ENCODE measurements at regions not wholly inside any gene's neighbourhood (a gene's known extent, or its start where the extent isn't known, plus 50 kb on each side); places are given as distances from the start of the nearest gene placed in this dataset.

DNA sequence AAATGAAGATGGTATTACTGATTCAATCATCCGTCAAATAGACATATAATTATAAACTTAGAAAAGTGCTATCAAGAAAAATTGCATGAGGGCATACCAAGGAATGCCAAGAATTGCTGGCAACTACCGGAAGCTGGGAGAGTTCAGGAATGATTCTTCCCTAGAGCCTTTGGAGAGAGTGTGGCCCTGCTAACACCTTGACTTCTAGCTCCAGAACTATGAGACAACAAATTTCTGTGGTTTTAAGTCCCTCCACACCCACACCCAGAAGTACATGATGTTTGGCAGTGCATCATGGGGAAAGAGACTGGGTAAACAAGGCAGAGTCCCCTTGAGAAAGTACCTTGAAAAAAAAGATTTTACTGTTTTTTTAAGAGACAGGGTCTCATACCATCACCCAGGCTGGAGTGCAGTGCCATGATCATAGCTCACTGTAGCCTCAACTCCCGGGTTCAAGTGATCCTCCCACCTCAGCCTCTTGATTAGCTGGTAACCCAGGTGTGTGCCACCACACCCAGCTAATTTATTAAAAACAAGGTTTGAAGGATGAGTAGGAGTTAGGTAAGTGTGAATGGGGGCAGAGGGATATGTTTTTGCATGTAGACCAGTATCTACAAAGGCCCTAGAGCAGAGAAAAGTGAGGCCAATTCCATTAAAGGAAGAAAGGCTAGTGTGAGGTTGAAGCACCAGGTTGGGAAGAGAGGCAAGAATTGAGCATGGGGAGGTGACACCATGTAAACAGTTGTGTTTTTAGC, 53.1 kb downstream of the GSX2 start:
- no peak for DNase-seq (ENCODE audit: low read depth)

DNA sequence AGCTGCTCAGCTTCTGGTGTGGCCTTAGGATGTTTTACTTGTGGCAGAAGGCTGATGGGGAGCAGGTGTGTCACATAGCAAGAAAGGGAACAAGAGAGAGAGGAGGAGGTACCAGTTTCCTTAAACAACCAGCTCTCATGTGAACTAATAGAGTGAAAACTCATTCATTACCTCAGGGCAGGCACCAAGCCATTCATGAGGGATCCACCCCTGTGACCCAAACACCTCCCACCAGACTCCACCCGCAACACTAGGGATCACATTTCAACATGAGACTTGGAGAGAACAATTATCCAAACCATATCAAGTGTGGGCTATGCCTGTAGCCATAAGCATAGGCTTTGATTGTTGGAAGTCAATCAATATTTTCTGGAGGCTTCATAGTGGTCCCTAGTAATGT, 56.0 kb downstream of the GSX2 start:
- no peak for DNase-seq (ENCODE audit: low read depth)

DNA sequence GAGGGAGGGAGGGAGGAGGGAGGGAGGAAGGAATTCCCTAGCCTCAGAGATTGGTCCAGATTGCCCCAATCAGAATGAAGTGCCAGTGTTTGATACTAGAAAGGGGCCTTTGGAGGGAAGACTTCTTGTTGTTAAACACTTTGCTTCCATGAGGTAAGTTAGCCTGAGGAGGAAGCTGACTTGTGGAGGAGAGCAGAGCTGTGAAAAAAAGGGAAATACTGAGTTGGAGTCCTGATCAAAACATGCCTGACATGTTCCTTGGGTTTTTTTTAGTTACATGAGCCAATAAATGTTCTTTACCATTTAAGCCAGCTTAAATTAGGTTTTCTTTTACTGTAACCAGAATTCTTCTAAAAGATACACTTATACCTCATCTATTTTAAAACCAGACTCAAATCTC, 57.6 kb downstream of the GSX2 start:
- no peak for DNase-seq (ENCODE audit: low read depth)

DNA sequence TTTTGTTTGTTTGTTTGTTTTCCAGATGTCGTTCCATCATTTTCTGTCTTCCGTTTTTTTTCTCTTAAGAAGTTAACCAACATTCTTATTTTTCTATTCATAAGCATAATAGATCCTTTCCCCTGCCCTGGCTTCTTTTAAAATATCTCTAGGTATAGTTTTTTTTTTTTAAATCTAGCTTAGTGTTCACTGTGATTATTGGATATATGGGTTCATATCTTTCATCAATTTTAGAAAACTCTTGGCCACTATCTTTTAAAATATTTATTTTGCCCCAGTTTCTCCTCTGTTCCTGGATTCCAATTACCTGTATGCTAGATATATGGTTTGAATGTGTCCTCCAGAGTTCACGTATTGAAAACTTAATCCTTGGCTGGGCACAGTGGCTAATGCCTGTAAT, 59.6 kb downstream of the GSX2 start:
- DNase-seq (ENCODE audit: low read depth) = no peak

DNA sequence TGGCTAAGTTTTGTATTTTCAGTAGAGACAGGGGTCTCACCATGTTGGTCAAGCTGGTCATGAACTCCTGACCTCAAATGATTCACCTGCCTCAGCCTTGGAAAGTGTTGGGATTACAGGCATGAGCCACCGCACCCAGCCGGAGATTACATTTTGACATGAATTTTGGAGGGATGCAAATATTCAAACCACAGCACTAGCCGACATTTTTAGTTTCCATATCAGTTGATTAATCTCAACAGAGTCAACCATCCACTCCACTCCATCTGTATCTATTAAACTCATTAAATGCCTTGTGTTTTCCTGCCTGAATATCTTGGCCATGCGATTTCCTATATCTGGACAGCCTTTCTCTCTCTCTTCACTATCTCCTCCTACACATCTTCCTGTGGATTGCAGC, 64.1 kb upstream of the PDGFRA start:
- no peak for DNase-seq (ENCODE audit: low read depth)

DNA sequence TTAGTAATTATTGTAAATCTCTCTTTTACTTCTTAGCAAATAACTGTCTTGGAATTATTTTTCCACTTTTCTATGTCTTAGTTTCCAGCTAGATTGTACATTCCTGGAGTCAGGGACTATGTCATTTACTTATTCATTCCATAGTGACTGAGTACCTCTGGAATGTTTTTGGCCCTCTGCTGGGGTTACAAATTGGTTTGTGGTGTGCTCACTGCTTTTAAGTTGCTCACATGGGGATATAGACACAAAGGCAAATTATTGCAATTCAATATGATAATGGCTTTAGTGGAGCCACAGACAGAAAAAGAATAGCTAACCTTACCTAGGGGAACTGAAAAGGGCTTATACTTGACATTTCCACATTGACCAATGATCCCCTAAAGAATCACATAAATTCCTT, 63.7 kb upstream of the PDGFRA start:
- peak; percentile 55 for DNase-seq (ENCODE audit: low read depth)

DNA sequence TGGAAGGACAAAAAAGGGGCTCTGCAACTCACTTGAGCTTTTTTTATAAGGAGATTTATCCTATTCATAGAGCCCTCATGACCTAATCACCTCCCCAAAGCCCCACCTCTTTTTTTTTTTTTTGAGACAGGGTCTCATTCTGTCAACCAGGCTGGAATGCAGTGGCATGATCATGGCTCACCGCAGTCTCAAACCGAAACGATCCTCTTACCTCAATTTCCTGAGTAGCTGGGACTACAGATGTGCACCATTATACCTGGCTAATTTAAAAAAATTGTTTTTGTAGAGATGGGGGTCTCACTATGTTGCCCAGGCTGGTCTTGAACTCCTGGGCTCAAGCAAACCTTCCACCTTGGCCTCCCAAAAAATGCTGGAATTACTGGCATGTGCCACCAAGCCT, 61.6 kb upstream of the PDGFRA start:
- DNase-seq (ENCODE audit: low read depth) = no peak

DNA sequence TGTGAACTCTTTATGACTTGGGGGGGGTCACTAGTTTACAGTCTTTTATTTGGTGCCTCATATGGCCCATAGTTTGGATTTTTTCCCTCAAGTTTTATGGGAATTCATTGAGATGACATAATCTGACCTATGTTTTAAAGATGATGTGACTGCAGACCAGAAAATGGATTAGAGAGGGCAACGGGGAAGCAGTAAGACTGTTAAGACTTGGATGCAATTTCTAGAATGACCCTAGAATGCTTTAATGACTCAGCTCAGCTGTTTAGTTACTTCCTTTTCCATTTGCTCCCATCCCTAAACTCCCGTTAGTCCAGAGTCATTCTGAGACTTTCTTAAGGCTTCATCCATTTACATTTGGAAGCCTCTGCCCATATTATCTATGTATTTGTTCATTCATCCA, 59.9 kb upstream of the PDGFRA start:
- no peak for DNase-seq (ENCODE audit: low read depth)

DNA sequence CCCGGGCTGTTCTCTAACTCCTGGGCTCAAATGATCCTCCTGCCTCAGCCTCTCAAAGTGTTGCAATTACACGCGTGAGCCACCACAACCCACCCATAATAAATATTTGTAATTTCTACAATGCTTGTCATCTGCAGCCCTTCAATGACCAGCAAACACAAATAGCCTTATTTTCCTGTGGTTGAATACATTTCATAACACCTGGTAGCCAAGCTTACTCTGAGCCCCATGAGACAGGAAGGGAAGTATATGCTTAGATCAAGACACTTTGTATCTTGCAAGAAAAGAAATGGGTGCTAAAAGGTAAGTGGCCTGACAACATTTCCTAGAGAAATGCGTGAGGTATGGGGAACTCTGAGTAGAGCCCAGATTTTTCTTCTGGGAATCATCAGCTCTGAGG, 56.9 kb upstream of the PDGFRA start:
- DNase-seq (ENCODE audit: low read depth) = no peak

DNA sequence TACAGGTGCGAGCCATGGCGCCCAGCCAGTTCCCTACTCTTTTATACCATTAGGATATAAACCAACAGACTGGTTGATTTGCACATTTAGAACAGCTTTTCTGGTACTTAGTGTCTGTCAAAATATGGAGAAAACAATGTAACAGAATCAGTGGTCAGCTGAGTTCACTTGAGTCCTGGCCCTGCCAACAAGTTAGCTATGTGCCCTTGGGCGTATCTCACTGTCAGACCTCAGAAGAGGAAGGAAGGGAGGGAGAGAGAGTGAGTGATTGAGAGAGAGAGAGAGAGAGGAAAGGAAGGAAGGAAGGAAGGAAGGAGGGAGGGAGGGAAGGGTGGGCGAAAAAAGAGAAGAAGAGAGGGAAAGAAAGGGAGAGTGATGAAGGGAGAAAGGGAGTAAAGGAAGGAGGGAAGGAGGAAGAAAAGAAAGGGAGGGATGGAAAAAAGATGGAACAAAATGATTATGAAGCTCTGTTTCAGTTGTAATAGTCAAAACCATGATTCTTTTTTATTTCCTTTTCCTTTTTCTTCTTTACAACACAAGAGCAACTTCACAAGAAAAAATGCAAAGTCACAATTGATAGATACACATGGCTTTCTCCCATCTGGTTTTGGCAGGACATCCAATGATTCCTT, 55.7 kb upstream of the PDGFRA start:
- DNase-seq (ENCODE audit: low read depth) = no peak

DNA sequence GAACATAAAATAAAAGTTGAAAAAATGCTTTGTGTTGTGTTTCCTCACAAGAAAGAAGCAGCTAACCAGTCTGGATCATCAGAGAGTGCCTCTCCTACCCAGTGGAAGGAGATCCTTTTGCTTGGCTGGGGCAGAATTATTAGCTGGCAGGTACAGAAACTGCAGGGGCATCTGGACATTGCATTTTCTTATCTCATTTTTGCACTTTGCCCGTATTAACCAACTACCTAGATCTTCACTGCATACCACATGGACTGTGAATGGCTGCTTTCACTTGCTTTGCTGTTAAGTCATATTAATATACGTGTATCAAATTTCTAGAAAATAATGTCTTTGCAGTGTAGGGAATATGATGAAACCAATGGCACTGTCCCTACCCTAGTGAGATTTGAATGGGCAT, 52.9 kb upstream of the PDGFRA start:
- DNase-seq (ENCODE audit: low read depth) = no peak

Measured in forelimb muscle (tissue), 1 donor.